ENCODE measurements at regions not wholly inside any gene's neighbourhood (a gene's known extent, or its start where the extent isn't known, plus 50 kb on each side); places are given as distances from the start of the nearest gene placed in this dataset.
A peak's percentile ranks its signal among the peaks of the same experiment; 100 is the strongest.

- Histone ChIP-seq H3K27me3 (no peaks in the 10 kb centered on the region), H3K27ac (no peak overlapping the region), H3K4me3 (no peak overlapping the region), H3K9me3 (no peaks in the 10 kb centered on the region), H3K36me3 (no peaks in the 10 kb centered on the region), H3K4me1 (no peaks in the 10 kb centered on the region)
- intact Hi-C loops (cut with DNase I; ENCODE audit: low total_unique reads) = no loop called here
- no peak for DNase-seq
- TF ChIP-seq CTCF (IDR thresholded peaks at IDR 0.05) = no peak
These were observed 66.3 kb downstream of the ITM2A start for GRCh38 chrX:79300856-79301255.

GRCh38 chrX:79290596-79290995 lies 76.5 kb downstream of the ITM2A start:
- H3K36me3 ChIP-seq = no peaks in the 10 kb centered on the region
- intact Hi-C loops (cut with DNase I; ENCODE audit: low total_unique reads) = no loop called here
- no peak for DNase-seq
- no peak for TF ChIP-seq CTCF (IDR thresholded peaks at IDR 0.05)
- no peak overlapping the region for H3K4me3 ChIP-seq
- no peaks in the 10 kb centered on the region for H3K4me1 ChIP-seq
- H3K27me3 ChIP-seq = no peaks in the 10 kb centered on the region
- H3K9me3 ChIP-seq = no peaks in the 10 kb centered on the region
- H3K27ac ChIP-seq = no peak overlapping the region

DNA sequence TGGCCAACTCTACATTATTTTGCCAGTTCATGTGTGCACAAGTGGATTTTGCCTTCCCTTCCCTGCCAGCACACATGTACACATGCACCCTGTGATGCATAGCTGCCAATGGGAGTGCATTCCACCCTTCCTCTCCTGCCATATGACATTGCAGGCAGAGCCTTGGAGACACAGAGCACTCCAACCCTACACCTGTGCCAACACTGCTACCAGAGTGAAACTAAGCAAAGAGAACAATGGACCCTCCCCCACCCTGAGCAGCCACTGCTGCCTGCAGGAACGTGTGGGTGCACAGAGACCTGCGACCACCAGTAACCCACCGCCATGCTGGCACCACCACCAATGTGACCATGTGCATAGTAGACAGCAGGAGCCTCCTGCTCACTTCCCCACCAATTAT lies 78.4 kb downstream of the ITM2A start:
- intact Hi-C loops (cut with DNase I; ENCODE audit: low total_unique reads) = no loop called here
- Histone ChIP-seq H3K4me3 (no peak overlapping the region), H3K9me3 (no peaks in the 10 kb centered on the region), H3K27me3 (no peaks in the 10 kb centered on the region), H3K27ac (no peak overlapping the region), H3K4me1 (no peaks in the 10 kb centered on the region), H3K36me3 (no peaks in the 10 kb centered on the region)
- TF ChIP-seq CTCF (IDR thresholded peaks at IDR 0.05) = no peak
- DNase-seq = no peak

GRCh38 chrX:79287724-79288123 lies 79.4 kb downstream of the ITM2A start:
- intact Hi-C loops (cut with DNase I; ENCODE audit: low total_unique reads) = no loop called here
- TF ChIP-seq CTCF (IDR thresholded peaks at IDR 0.05) = no peak
- no peak overlapping the region for H3K27ac ChIP-seq
- H3K4me1 ChIP-seq = no peaks in the 10 kb centered on the region
- no peak overlapping the region for H3K4me3 ChIP-seq
- no peak for DNase-seq
- H3K27me3 ChIP-seq = no peaks in the 10 kb centered on the region
- no peaks in the 10 kb centered on the region for H3K36me3 ChIP-seq
- H3K9me3 ChIP-seq = no peaks in the 10 kb centered on the region

DNA sequence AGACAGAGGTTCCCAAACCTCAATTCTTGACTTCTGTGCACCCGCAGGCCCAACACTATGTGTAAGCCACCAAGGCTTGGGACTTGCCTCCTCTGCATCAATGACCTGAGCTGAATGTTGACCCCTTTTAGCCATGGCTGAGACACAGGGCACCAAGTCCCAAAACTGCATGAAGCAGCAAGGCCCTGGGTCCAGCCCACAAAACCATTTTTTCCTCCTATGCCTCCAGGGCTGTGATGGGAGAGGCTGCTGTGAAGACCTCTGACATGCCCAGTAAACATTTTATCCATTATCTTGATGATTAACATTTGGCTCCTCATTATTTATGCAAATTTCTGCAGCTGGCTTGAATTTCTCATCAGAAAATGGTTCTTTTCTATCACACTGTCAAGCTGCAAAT lies 85.4 kb downstream of the ITM2A start:
- intact Hi-C loops (cut with DNase I; ENCODE audit: low total_unique reads) = no loop called here
- H3K4me1 ChIP-seq = no peaks in the 10 kb centered on the region
- no peak for TF ChIP-seq CTCF (IDR thresholded peaks at IDR 0.05)
- H3K4me3 ChIP-seq = no peak overlapping the region
- no peaks in the 10 kb centered on the region for H3K36me3 ChIP-seq
- H3K27me3 ChIP-seq = no peaks in the 10 kb centered on the region
- DNase-seq = no peak
- peaks cover 0 to 11% (median 0%) of the 10 kb centered on the region in 3 donors for H3K9me3 ChIP-seq
- no peak overlapping the region for H3K27ac ChIP-seq

DNA sequence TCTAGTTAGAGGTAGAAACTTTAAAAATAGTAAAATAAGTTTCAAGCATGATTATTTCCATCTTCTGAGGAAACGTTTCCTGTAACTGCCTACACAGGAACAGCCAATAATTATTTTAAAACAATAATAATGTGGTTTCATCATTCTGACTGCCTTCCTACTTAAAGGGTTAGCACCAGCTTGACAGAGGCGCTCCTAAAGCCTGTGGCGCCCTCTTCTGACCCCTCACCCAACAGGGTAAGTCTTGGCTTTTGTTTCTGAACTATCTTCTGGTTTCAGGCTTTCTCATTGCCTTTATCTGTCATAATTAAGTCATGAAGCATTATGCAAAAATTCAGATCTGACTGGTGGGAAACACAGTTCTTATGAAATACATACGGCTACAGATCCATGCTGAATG lies 96.7 kb downstream of the ITM2A start:
- peak; percentile 23 to 57 for DNase-seq
- Histone ChIP-seq H3K4me1 (no peaks in the 10 kb centered on the region), H3K36me3 (no peaks in the 10 kb centered on the region), H3K27ac (no peak overlapping the region), H3K9me3 (no peaks in the 10 kb centered on the region), H3K27me3 (no peaks in the 10 kb centered on the region), H3K4me3 (no peak overlapping the region)
- intact Hi-C loops (cut with DNase I; ENCODE audit: low total_unique reads) = no loop called here
- no peak for TF ChIP-seq CTCF (IDR thresholded peaks at IDR 0.05)
